ENCODE measurements at regions not wholly inside any gene's neighbourhood (a gene's known extent, or its start where the extent isn't known, plus 50 kb on each side); places are given as distances from the start of the nearest gene placed in this dataset.

GRCh38 chr11:96760815-96761214 is 371.0 kb downstream of the JRKL start:
- Histone ChIP-seq H3K4me1 (ENCODE audit: control insufficient read depth, extremely low read depth, insufficient read depth, low read length) (peaks cover 5% of the 10 kb centered on the region), H3K9me1 (replicated peaks; ENCODE audit: control insufficient read depth, extremely low read depth, insufficient read depth, low read length) (no peaks in the 10 kb centered on the region), H3K9ac (replicated peaks; ENCODE audit: extremely low read depth, insufficient read depth, low read length) (no peak overlapping the region), H2AFZ (ENCODE audit: low read depth, low read length) (no peak overlapping the region), H4K20me1 (replicated peaks; ENCODE audit: control insufficient read depth, extremely low read depth, insufficient read depth, low read length) (no peaks in the 10 kb centered on the region), H3K4me3 (replicated peaks in 1 of 3; ENCODE audit: insufficient read depth in 1 of 3, low read depth in 1 of 3, low read length in 3 of 3) (no peak overlapping the region), H3K27ac (ENCODE audit: insufficient read depth, low read depth, low read length) (no peak overlapping the region), H3K79me2 (ENCODE audit: control insufficient read depth, insufficient read depth, low read length) (no peaks in the 10 kb centered on the region), H3K4me2 (ENCODE audit: insufficient read depth, low read length) (no peak overlapping the region), H3K9me3 (replicated peaks; ENCODE audit: control insufficient read depth, insufficient read depth, low read length) (no peaks in the 10 kb centered on the region), H3K27me3 (ENCODE audit: control insufficient read depth in 2 of 2, insufficient read depth in 2 of 2, low read length in 2 of 2) (no peaks in the 10 kb centered on the region), H3K36me3 (ENCODE audit: control insufficient read depth in 2 of 2, extremely low read depth in 1 of 2, insufficient read depth in 2 of 2, low read length in 2 of 2) (no peaks in the 10 kb centered on the region)
- FAIRE-seq (no peak), DNase-seq (ENCODE audit: low read depth, low spot score) (no peak)
- ChIA-PET POLR2A (no interaction called here), CTCF (no interaction called here)
- dilution Hi-C loops (cut with MboI; ENCODE audit: extremely low pct_ligation_motif_present, low sequenced_read_pairs), result no loop called here
- BruUV-seq (replicated peaks), result no TSS peak
- intact Hi-C loops (cut with micrococcal nuclease), result no loop called here
- no peak for TF ChIP-seq MAX (IDR thresholded peaks at IDR 0.05; ENCODE audit: insufficient read depth, insufficient read length)
- TF ChIP-seq POLR2AphosphoS5 (IDR thresholded peaks at IDR 0.05; ENCODE audit: insufficient read depth, low read depth, low read length), result no peak
- no peak for TF ChIP-seq MYC (IDR thresholded peaks at IDR 0.05; ENCODE audit: low read depth, low read length)
- TF ChIP-seq JUN (IDR thresholded peaks at IDR 0.05; ENCODE audit: borderline replicate concordance, insufficient read depth, insufficient read length, low read depth), result no peak

DNA sequence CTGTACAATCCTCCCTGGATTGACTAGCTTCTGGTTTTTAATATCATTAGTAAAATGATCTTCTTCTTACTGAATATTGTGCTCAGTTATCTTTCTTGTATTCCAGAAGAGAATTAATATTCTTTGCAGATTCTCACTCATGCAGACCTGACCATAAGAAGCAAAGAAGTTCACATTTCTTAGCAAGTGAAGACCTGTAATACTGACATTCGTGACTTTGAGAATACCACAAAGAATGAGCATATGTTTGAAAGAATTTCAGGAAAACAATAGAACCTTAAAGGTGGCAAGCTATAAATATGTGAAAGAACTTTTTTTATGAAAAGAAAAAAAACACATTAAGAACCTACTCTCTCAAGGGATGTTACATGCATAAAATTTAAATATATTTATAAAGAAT is 371.6 kb downstream of the JRKL start:
- H3K9ac ChIP-seq (replicated peaks; ENCODE audit: extremely low read depth, insufficient read depth, low read length), result no peak overlapping the region
- intact Hi-C loops (cut with micrococcal nuclease), result no loop called here
- FAIRE-seq, result no peak
- CTCF ChIA-PET, result no interaction called here
- H4K20me1 ChIP-seq (replicated peaks; ENCODE audit: control insufficient read depth, extremely low read depth, insufficient read depth, low read length), result no peaks in the 10 kb centered on the region
- no peaks in the 10 kb centered on the region for H3K36me3 ChIP-seq (ENCODE audit: control insufficient read depth in 2 of 2, extremely low read depth in 1 of 2, insufficient read depth in 2 of 2, low read length in 2 of 2)
- peaks cover 5% of the 10 kb centered on the region for H3K4me1 ChIP-seq (ENCODE audit: control insufficient read depth, extremely low read depth, insufficient read depth, low read length)
- POLR2A ChIA-PET, result no interaction called here
- H3K4me3 ChIP-seq (replicated peaks in 1 of 3; ENCODE audit: insufficient read depth in 1 of 3, low read depth in 1 of 3, low read length in 3 of 3), result no peak overlapping the region
- BruUV-seq (replicated peaks), result no TSS peak
- H3K9me1 ChIP-seq (replicated peaks; ENCODE audit: control insufficient read depth, extremely low read depth, insufficient read depth, low read length), result no peaks in the 10 kb centered on the region
- dilution Hi-C loops (cut with MboI; ENCODE audit: extremely low pct_ligation_motif_present, low sequenced_read_pairs), result no loop called here
- no peak for DNase-seq (ENCODE audit: low read depth, low spot score)
- no peak overlapping the region for H3K4me2 ChIP-seq (ENCODE audit: insufficient read depth, low read length)
- H3K27me3 ChIP-seq (ENCODE audit: control insufficient read depth in 2 of 2, insufficient read depth in 2 of 2, low read length in 2 of 2), result no peaks in the 10 kb centered on the region
- H2AFZ ChIP-seq (ENCODE audit: low read depth, low read length), result no peak overlapping the region
- H3K79me2 ChIP-seq (ENCODE audit: control insufficient read depth, insufficient read depth, low read length), result no peaks in the 10 kb centered on the region
- no peaks in the 10 kb centered on the region for H3K9me3 ChIP-seq (replicated peaks; ENCODE audit: control insufficient read depth, insufficient read depth, low read length)
- H3K27ac ChIP-seq (ENCODE audit: insufficient read depth, low read depth, low read length), result no peak overlapping the region
- TF ChIP-seq POLR2A (IDR thresholded peaks at IDR 0.05; ENCODE audit: low read depth, low read length) (no peak), MYC (IDR thresholded peaks at IDR 0.05; ENCODE audit: low read depth, low read length) (no peak), JUN (IDR thresholded peaks at IDR 0.05; ENCODE audit: borderline replicate concordance, insufficient read depth, insufficient read length, low read depth) (no peak), CTCF (IDR thresholded peaks at IDR 0.05; ENCODE audit: extremely low read depth in 1 of 2, insufficient read depth in 1 of 2, low read depth in 1 of 2, low read length in 2 of 2) (no peak), MAX (IDR thresholded peaks at IDR 0.05; ENCODE audit: insufficient read depth, insufficient read length) (no peak), POLR2AphosphoS5 (IDR thresholded peaks at IDR 0.05; ENCODE audit: insufficient read depth, low read depth, low read length) (no peak), EZH2 (IDR thresholded peaks at IDR 0.05; ENCODE audit: borderline replicate concordance, low read depth, low read length, severe bottlenecking) (no peak), FOS (IDR thresholded peaks at IDR 0.05; ENCODE audit: borderline replicate concordance, insufficient read depth, low read length) (no peak), GATA2 (IDR thresholded peaks at IDR 0.05; ENCODE audit: insufficient read depth, insufficient read length, low read depth, low read length) (no peak)

Measured in endothelial cell of umbilical vein (primary cell).